GM21381 (cell line): ENCODE measurements at regions not wholly inside any gene's neighbourhood (a gene's known extent, or its start where the extent isn't known, plus 50 kb on each side); places are given as distances from the start of the nearest gene placed in this dataset.

ENCODE experiments used
- ATAC-seq: cut with Tn5 transposase; IDR thresholded peaks from one replicate; pipeline ENCODE4 v1.9.1; 2021; ENCODE audit warnings: mild to moderate bottlenecking, moderate library complexity; ENCODE audit not compliant: unreplicated experiment

GRCh38 chr4:127211650-127212560 is 420.9 kb upstream of the INTU start:
- no peak for ATAC-seq

- ATAC-seq: no peak
Measured at GRCh38 chr4:127212701-127213100, 420.1 kb upstream of the INTU start.

GRCh38 chr4:127214016-127214415 is 418.7 kb upstream of the INTU start:
- no peak for ATAC-seq

- ATAC-seq: no peak
Measured at GRCh38 chr4:127214931-127215330, 417.8 kb upstream of the INTU start.

GRCh38 chr4:127217586-127218229 is 415.0 kb upstream of the INTU start:
- no peak for ATAC-seq

- no peak for ATAC-seq
Measured at GRCh38 chr4:127219232-127219631, 413.5 kb upstream of the INTU start.

GRCh38 chr4:127224556-127224955 is 408.2 kb upstream of the INTU start:
- no peak for ATAC-seq

GRCh38 chr4:127229855-127230608 is 402.7 kb upstream of the INTU start:
- ATAC-seq: no peak

- ATAC-seq: no peak
Measured at GRCh38 chr4:127236889-127237288, 395.9 kb upstream of the INTU start.

- ATAC-seq: no peak
Measured at GRCh38 chr4:127237581-127237980, 395.2 kb upstream of the INTU start.

GRCh38 chr4:127238956-127239475 is 393.7 kb upstream of the INTU start:
- no peak for ATAC-seq

- no peak for ATAC-seq
Measured at GRCh38 chr4:127239902-127240763, 392.6 kb upstream of the INTU start.

- ATAC-seq: no peak
Measured at GRCh38 chr4:127240764-127241105, 392.0 kb upstream of the INTU start.

- no peak for ATAC-seq
Measured at GRCh38 chr4:127244515-127244914, 388.2 kb upstream of the INTU start.

- ATAC-seq: no peak
Measured at GRCh38 chr4:127246963-127247952, 385.5 kb upstream of the INTU start.

- ATAC-seq: no peak
Measured at GRCh38 chr4:127249066-127249766, 383.5 kb upstream of the INTU start.

- ATAC-seq: no peak
Measured at GRCh38 chr4:127249767-127250108, 383.0 kb upstream of the INTU start.

GRCh38 chr4:127250577-127250976 is 382.2 kb upstream of the INTU start:
- no peak for ATAC-seq

GRCh38 chr4:127251423-127251822 is 381.3 kb upstream of the INTU start:
- ATAC-seq: no peak
